PFSK-1 (cell line): ENCODE measurements at regions not wholly inside any gene's neighbourhood (a gene's known extent, or its start where the extent isn't known, plus 50 kb on each side); places are given as distances from the start of the nearest gene placed in this dataset.

ENCODE experiments used
- FOXP2 ChIP-seq: optimal IDR thresholded peaks from 2 replicates; pipeline ENCODE3; 2011; ENCODE audit warnings: borderline replicate concordance, control low read depth, inconsistent platforms; ENCODE audit not compliant: insufficient read depth; ENCODE audit errors: extremely low read length, extremely low read depth
- POLR2AphosphoS5 ChIP-seq: IDR thresholded peaks from 2 replicates; pipeline ENCODE4 v1.6.1; 2012; ENCODE audit warnings: low read depth, mild to moderate bottlenecking, control low read depth, low read length, moderate library complexity
- REST ChIP-seq, 2 experiments: IDR thresholded peaks; 2 replicates each; pipeline versions ENCODE4 v1.6.1 to v1.8.0; 2011 to 2012; ENCODE audit warnings: low read depth in 2 of 2, low read length in 2 of 2, control low read depth in 1 of 2, inconsistent platforms in 1 of 2, mild to moderate bottlenecking in 1 of 2, moderate library complexity in 1 of 2; ENCODE audit not compliant: insufficient read depth in 1 of 2
- SIN3A ChIP-seq: IDR thresholded peaks from 2 replicates; pipeline ENCODE4 v1.6.1; 2012; ENCODE audit warnings: mild to moderate bottlenecking, low read length, moderate library complexity, borderline replicate concordance; ENCODE audit not compliant: insufficient read depth
- TAF1 ChIP-seq: IDR thresholded peaks from 2 replicates; pipeline ENCODE4 v1.6.1; 2012; ENCODE audit warnings: low read length, control low read depth, borderline replicate concordance; ENCODE audit not compliant: insufficient read depth

- TF ChIP-seq REST (IDR thresholded peaks at IDR 0.05; ENCODE audit: insufficient read depth in 1 of 2, low read depth in 2 of 2, low read length in 2 of 2), result no peak
- TF ChIP-seq POLR2AphosphoS5, result no peak
- TF ChIP-seq FOXP2, result no peak
- TF ChIP-seq TAF1, result no peak
- no peak for TF ChIP-seq SIN3A
These were observed 552.4 kb upstream of the CDH2 start for GRCh38 chr18:28729321-28729720.
